Colonic mucosa (tissue), 4 donors: ENCODE measurements at regions not wholly inside any gene's neighbourhood (a gene's known extent, or its start where the extent isn't known, plus 50 kb on each side); places are given as distances from the start of the nearest gene placed in this dataset.

Experiments used
- DNase-seq: peaks from one replicate; pipeline ENCODE4 v3.0.0-alpha.2; 2020
- H3K27ac ChIP-seq: fragments of 200-600 bp; one replicate; pipeline ENCODE4 v1.8.0; 2021
- H3K27me3 ChIP-seq: fragments of 200-600 bp; one replicate; pipeline ENCODE4 v1.8.0; 2021
- H3K36me3 ChIP-seq: fragments of 200-600 bp; one replicate; pipeline ENCODE4 v1.8.0; 2021
- H3K4me1 ChIP-seq: fragments of 200-600 bp; one replicate; pipeline ENCODE4 v1.8.0; 2021; ENCODE audit warnings: mild to moderate bottlenecking
- H3K4me3 ChIP-seq: fragments of 200-600 bp; one replicate; pipeline ENCODE4 v1.8.0; 2021
- H3K9ac ChIP-seq, 2 donors: one replicate each; pipeline ENCODE4 v1.7.0; 2013; ENCODE audit warnings: control low read depth in 2 of 2, low read depth in 2 of 2, low read length in 2 of 2
- H3K9me3 ChIP-seq: fragments of 200-600 bp; one replicate; pipeline ENCODE4 v1.8.0; 2021
- intact Hi-C: fragments of 100-400 bp; cut with DNase I; formaldehyde crosslinking; loops from one replicate; pipeline ENCODE4 v1.14.1; 2022
- TF ChIP-seq, protein P1 (sequence below): fragments of 200-600 bp; IDR thresholded peaks from one replicate; pipeline ENCODE4 v1.8.0; 2022; ENCODE audit warnings: antibody characterized with exemption, mild to moderate bottlenecking
- donor health status: healthy.
- donor health status: DM: no; HTN: no; CAD: no.
- donor health status: DM: no; HTN: no; CAD: no.

DNA sequence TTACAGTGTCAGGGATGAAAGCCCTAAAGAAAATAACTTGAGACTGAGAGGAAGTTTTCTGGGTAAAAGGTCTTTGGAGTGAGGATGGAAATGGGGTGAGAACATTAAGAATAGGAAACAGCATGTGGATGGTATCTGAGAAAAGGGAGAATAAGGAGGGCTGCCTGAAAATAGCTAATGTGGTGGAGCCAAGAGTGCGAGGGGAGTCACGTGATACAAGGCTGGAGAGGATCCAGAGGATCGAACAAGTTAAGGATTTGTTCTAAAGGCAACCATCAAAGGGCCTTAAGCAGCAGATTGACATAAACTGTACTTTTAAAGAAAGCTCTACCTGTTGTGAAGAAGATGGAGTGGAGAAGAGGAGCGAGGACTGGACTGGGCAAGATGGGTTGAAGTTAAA, 347.4 kb upstream of the AGA start:
- Histone ChIP-seq H3K9me3 (no peaks in the 10 kb centered on the region), H3K27ac (no peak overlapping the region), H3K4me1 (no peaks in the 10 kb centered on the region), H3K36me3 (no peaks in the 10 kb centered on the region), H3K9ac (no peak overlapping the region), H3K4me3 (no peak overlapping the region), H3K27me3 (no peaks in the 10 kb centered on the region)
- DNase-seq, result no peak
- intact Hi-C loops, result no loop called here
- TF ChIP-seq, protein P1, sequence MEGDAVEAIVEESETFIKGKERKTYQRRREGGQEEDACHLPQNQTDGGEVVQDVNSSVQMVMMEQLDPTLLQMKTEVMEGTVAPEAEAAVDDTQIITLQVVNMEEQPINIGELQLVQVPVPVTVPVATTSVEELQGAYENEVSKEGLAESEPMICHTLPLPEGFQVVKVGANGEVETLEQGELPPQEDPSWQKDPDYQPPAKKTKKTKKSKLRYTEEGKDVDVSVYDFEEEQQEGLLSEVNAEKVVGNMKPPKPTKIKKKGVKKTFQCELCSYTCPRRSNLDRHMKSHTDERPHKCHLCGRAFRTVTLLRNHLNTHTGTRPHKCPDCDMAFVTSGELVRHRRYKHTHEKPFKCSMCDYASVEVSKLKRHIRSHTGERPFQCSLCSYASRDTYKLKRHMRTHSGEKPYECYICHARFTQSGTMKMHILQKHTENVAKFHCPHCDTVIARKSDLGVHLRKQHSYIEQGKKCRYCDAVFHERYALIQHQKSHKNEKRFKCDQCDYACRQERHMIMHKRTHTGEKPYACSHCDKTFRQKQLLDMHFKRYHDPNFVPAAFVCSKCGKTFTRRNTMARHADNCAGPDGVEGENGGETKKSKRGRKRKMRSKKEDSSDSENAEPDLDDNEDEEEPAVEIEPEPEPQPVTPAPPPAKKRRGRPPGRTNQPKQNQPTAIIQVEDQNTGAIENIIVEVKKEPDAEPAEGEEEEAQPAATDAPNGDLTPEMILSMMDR, result no peak

- no peak overlapping the region for H3K27ac ChIP-seq
- no peaks in the 10 kb centered on the region for H3K27me3 ChIP-seq
- no peak overlapping the region for H3K4me3 ChIP-seq
- H3K4me1 ChIP-seq, result no peaks in the 10 kb centered on the region
- H3K9me3 ChIP-seq, result no peaks in the 10 kb centered on the region
- no peak for DNase-seq
- no peaks in the 10 kb centered on the region for H3K36me3 ChIP-seq
- no peak overlapping the region for H3K9ac ChIP-seq
- TF ChIP-seq, protein P1, result no peak
- intact Hi-C loops, result no loop called here
Measured at GRCh38 chr4:177791188-177791587, 349.0 kb upstream of the AGA start.

DNA sequence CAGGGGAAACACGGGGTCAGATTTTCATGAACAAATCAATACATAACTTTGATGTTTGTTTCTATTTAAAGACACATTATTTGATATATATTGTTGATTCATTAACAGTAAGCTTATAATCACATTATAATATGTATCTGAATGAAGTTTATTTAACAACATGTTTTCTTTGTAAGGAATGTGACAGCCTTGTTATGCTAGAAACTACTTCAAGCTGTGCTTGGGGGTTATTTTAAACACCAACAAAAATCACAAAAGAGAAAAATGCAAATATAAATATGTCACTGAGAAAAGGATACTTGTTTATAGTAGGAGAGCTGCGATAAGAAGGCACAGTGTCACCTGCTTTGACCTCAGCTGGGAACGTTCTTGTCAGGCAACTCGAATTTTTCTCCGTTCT, 354.6 kb upstream of the AGA start:
- H3K36me3 ChIP-seq, result no peaks in the 10 kb centered on the region
- no peaks in the 10 kb centered on the region for H3K4me1 ChIP-seq
- no peak overlapping the region for H3K9ac ChIP-seq
- no peak for DNase-seq
- TF ChIP-seq, protein P1, result no peak
- no peaks in the 10 kb centered on the region for H3K9me3 ChIP-seq
- intact Hi-C loops, result no loop called here
- H3K27ac ChIP-seq, result no peak overlapping the region
- no peaks in the 10 kb centered on the region for H3K27me3 ChIP-seq
- no peak overlapping the region for H3K4me3 ChIP-seq

- Histone ChIP-seq H3K4me1 (no peaks in the 10 kb centered on the region), H3K4me3 (no peak overlapping the region), H3K27me3 (no peaks in the 10 kb centered on the region), H3K36me3 (no peaks in the 10 kb centered on the region), H3K27ac (no peak overlapping the region), H3K9me3 (no peaks in the 10 kb centered on the region), H3K9ac (no peak overlapping the region)
- intact Hi-C loops, result no loop called here
- TF ChIP-seq, protein P1, result no peak
- DNase-seq, result no peak
Measured at GRCh38 chr4:177798161-177798560, 355.9 kb upstream of the AGA start.

DNA sequence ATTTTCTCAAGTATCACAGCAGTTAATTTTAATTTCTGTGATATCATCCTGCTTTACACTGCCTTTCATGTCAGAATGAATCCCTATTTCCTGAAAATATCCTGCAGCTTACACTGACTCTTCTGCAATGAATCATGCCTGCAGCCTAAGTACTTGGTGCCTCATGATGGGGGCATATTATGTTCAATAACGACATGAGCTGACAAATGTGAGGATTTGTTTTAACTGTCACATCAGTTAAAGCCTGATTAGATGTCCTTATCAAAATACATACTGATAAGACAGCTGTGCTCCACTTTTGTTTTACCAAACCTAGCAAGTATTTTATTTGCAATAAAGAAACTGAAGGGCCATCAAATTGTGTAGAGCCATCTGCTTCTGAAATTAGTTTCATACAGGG, 359.9 kb upstream of the AGA start:
- TF ChIP-seq, protein P1, result no peak
- intact Hi-C loops, result no loop called here
- Histone ChIP-seq H3K9me3 (no peaks in the 10 kb centered on the region), H3K4me1 (no peaks in the 10 kb centered on the region), H3K36me3 (no peaks in the 10 kb centered on the region), H3K27ac (no peak overlapping the region), H3K4me3 (no peak overlapping the region), H3K27me3 (no peaks in the 10 kb centered on the region), H3K9ac (no peak overlapping the region)
- DNase-seq, result no peak

GRCh38 chr4:177802661-177803060, 360.4 kb upstream of the AGA start:
- no peak overlapping the region for H3K4me3 ChIP-seq
- no peaks in the 10 kb centered on the region for H3K9me3 ChIP-seq
- no peak overlapping the region for H3K9ac ChIP-seq
- TF ChIP-seq, protein P1, result no peak
- H3K27ac ChIP-seq, result no peak overlapping the region
- no peaks in the 10 kb centered on the region for H3K27me3 ChIP-seq
- no peaks in the 10 kb centered on the region for H3K4me1 ChIP-seq
- no peak for DNase-seq
- intact Hi-C loops, result no loop called here
- H3K36me3 ChIP-seq, result no peaks in the 10 kb centered on the region
